Stimulated activated CD4-positive, alpha-beta T cell treated with anti-CD3 and anti-CD28 coated beads, Interleukin-1b, Interleukin-23, amount 100 ng/mL, for 48 hours (primary cell): ENCODE measurements at regions not wholly inside any gene's neighbourhood (a gene's known extent, or its start where the extent isn't known, plus 50 kb on each side); places are given as distances from the start of the nearest gene placed in this dataset.

Experiments used
- DNase-seq: peaks from one replicate; pipeline ENCODE4 v3.0.0-alpha.2; 2020

DNA sequence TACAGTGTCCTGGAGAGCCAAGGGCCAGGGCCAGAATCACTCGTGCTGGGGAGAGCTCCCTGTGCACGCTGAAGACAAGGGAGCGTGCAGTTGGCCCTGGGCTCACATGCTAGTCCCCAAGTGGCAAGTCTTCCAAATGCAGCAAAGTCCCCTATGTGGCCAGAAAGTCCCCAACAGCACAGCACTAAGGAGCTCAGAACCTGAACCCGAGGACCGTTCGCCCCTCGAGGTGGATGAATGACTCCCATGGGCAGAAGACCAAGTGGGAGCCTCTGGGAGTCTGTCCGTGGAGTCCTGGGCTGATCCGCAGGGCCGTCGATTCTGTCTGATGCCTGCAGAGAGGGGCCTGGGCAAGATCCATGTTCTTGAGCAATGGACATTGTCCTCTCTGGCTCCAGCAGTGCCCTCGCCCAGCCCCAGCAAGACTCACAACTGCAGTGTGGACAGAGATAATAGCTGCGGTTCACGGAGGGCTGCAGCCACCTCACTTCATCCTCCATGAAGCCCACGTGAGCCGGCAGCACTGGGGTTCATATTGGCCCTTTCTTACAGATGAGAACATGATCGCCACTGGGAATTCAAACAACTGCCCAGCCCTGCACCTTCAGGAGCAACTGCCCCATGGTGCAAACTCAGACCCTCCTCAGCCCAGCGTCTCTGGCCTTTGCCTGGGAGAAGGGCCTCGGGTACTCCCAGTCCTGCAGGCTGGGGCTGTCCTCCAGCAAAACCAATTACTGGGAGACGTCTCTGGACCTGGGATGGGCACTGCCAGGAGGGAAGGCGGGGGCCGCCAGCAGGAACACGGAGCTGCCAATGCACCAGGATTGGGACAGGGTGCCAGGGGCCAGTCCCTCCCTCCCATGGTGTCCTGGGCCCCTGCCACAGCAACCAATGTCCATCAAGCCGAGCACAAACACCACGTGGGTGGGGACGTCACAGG, 243.7 kb downstream of the NPHP4 start:
- no peak for DNase-seq

DNA sequence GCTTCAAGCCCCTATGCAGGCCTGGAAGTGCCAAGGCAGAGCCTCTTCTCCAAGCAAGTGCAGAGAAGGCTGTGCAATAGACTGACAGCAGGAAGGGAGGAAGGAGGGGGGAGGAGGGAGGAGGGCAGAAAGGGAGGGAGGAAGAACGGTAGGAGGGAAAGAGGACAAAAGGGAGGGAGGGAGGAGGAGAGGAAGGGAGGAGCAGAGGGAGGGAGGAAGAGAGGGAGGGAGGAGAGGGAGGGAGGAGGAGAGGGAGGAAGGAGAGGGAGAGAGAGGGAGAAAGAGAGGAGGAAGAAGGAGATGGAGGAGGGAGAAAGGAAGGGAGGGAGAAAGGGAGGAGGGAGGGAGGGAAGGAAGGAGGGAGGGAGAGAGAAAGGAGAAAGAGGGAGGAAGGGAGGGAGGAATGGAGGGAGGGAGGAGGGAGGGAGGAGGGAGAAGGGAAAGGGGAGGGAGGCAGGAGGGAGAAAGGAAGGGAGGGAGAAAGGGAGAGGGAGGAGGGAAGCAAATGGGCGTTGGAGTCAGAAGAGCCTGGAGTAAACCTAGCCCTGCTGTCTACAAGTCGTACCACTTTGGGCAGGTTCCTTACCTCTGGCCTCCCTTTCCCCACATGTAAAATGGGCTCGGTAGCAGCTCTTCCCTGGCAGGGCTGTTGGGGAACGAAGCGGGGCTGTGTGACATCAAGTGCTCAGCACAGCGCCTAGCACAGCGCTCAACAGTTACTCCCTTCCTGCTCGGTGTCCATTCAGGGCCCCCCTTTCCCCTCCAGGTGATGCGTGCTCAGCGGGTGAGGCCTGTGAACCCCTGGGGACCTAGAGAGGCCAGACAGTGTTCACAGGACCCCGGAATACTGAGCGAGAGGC, 244.6 kb downstream of the NPHP4 start:
- no peak for DNase-seq

DNA sequence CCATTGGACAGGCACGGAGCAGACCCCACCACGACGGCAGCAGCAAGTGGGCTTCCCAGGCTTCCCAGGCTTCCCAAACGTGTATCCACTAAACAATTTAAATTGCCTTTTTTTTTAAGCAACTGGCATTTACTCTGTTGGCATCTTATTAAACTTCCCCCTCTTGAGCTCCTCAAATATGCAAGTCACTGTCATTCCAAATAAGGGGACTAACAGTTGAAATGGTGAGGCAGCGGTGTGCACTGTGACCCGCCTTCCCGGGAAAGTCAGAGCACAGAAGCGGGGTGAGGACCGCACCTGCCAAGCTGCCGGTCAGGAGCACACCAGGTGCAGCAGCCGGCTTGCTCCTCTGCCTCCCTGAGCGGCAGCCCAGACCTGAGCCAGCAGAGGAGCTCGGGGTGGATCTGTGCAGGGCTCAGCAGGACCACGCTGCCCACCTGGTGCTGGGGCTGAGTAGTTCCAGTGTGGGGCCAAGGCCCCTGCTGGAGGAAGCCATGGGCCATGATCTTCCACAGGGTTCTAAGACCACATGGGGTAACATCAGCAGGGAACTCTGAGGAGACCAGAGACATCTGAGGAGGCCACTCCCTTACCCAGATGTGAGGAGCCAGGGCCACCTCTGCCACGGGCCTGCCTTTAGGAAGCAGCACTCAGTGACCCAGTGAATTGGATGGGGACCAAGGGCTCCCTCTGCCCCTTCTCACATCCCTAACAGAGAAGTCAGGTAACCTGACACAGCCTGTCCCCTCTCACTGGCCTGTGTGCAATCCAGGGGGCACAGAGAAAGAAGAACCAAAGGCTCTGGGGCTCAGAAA, 245.4 kb downstream of the NPHP4 start:
- DNase-seq, result no peak

DNA sequence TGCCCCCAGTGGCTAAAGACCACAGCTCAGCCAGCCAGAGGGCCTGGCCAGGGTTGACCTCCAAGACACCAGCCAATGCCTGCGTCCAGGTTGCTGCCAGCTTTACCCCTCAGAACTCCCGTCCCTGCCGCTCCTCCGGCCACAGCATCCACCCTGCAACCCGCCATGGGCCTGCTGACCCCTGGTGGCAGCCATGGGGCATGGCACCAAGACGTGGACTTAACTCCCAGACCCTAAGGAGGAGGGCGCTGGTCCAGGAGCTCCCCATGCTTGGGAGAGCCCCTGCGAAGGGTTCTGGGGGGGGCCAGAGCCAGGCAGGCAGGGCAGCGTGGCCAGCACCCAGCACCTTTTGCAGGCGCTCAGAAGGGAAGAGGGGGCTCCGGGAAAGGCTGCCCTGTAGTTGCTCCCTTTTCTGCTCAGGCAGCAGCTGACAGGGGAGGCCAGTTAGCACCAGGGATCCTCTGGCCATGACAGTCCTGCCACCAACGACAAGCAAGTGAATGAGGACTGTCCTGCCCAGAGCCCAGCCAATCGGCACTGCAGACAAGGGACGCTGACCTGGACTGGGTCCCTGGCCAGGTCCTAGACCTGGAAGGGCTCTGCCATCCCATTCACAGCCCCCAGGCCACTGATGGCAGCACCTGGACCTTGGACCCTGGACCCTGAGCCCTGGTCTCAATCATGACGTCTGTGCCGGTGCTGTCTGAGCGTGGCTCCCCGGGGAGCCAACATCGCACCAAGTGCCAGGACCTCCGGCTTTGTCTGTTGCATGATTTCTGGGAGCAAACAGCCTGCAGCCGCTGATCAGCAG, 246.2 kb downstream of the NPHP4 start:
- peak; percentile 54 for DNase-seq

DNA sequence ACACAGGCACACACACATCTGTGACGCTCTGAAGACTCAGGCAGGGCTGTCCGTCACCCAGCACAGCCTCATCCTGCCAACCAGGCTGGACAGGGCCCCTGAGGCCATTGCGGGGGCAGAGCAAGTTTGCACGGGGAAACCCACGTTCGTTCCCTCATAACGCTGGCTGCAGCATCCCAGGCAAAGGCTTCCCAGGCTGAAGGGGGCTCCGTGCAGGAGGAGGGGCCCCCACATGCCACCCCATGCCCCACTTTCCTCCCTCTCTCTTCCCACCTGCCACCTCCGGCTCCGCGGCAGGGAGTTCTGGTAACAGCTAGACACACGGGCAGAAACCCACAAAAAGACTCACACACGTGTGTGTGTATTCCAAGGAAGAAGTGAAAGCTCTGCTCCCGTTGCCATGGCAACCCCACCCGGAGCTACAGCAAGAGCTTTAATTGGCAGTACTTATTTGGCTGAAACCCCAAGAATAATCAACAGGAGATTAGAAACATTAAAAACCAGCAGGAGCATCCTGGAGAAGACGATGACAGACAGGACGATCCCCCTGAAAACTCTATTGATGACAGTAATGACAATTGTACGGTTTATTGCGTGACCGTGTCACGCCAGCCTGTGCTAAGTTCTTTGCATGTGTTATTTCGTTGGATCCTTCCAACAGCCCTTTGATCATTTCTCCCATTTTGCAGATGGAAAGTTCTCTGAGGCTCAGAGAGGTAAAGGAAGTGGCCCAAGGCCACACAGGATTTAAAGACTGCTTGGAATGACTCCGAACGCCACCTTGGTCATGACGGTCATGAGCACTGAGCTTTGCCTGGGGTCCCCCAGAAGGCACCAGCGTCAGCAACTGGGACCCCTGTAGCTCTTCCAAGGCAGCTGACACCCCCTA, 247.1 kb downstream of the NPHP4 start:
- no peak for DNase-seq

DNA sequence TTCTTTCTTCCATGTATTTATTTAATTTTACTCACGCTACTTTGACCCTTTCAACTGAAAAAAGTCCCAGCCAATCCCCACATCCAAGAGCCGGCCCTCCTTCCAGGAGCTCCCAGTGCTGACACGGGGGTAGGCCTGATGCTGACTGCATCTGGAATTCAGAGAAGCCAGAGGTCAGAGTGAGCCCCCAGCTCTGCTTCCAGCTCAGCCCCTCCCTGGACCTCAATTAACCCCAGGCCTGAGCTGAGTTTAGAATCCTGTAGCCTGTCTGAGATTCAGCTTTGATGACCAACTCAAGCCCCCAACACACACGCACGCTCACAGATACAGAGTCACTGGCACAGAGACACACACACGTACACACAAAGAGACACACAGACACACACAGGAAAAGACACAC, 247.9 kb downstream of the NPHP4 start:
- DNase-seq, result no peak

DNA sequence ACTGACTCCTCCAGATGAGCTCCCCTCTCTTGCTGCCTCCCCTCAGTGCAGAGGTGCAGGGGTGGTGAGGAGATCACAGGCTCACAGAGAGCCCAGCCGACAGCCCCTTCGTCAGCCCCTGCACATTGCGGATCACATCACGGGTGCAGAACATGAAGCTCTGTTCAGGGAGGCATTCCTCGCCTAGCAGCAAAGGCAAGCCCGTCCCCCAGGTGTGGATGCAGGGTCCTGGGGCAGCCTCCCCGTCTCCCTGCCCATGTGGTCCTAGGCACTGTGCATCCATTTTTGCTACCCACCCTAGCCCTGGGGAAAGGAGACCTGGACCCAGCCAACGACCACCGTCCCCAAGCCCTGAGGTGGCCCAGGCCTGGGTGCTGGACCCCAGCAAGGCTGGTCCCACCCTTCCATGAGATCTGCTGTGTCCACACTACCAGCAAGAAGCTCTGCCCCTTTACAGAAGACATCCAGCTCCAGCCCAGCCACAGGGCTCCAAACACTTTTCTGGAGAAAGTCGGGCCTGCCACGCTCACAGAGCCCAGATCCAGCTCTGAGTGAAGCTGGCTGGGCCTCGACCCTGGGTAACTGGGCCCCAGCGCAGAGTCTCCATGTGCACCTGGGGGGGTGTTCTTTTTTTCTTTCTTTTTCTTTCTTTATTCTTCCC, 248.7 kb downstream of the NPHP4 start:
- DNase-seq, result no peak

DNA sequence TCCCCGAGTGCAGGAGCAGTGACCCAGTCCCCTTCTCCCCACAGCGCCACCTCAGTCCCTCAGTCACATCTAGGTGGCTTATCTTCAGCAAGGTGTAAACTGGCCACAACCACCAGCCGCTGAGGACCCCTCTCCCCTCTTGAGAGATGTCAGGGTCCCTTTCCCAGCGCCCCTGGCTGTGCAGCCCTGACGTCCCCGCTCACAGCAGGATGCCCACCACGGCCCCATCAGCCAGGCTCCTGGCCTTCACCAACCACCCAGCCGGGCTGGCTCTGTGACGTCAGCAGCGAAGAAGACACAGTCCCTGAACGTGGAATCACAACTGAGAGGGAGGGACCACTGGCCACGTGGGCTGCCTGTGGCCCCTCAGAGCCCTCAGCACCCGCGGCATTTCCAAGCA, 249.4 kb downstream of the NPHP4 start:
- no peak for DNase-seq

DNA sequence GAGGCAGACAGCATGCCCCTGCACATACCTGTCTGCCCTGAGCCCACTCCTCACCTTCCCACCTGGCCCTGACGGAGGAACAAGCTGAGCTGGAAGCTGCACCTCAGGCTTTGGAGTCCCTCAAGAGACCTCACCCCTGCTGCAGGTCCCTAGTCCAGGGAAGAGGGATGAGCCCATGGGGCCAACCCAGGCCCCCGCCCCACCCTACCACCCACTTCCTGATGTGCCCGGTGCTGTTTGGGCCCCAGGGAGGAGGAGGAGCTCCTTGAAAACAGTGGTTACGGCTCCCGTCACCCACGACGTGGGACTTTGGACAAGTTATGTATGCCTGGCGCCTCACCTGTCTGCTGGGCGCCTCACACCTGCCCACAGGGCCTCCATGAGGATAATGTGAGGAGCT, 250.2 kb downstream of the NPHP4 start:
- DNase-seq, result no peak

DNA sequence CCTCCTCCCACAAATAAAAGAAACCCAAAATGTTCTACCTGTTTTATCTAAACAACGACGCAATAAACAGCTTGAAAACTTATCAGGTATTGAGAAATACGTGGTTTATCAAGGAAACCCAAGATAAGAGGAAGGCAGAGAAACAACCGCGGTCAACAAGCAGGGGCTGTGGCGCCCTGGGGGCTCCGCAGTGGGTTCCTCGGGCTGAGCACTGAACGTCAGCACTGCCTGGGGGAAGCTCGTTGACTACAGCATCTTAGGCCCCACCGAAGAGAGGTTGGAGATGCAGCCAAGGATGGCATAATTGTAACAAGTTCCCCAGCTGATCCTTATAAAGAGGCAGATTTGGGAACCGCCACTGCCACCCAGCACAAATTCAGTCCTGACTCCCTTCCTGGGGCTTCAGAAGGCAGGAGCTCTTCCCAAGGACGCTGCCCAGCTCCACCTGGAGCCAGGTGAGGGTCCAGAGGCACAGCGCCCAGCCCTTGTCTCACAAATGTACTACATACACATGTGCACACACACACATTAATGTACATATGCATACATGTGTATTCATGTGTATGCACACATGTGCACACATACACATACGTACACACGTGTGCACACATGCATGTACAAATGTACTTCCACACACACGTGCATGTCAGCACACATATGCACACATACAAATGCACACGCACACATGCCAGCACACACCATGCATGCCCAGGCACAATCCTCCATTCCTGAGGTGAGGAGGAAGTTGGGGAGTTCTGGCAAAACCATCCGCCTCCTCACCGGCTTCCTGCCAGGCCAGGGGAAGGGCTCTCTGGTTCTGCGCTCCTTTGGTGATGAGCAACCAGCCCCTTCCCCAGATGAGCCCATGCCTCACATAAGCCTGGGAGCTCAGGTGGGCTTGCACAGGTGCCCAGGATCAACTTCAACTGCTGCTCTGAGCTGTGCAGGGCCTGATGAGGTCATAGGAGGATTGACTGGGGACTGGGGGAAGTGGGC, 251.1 kb downstream of the NPHP4 start:
- DNase-seq, result no peak

DNA sequence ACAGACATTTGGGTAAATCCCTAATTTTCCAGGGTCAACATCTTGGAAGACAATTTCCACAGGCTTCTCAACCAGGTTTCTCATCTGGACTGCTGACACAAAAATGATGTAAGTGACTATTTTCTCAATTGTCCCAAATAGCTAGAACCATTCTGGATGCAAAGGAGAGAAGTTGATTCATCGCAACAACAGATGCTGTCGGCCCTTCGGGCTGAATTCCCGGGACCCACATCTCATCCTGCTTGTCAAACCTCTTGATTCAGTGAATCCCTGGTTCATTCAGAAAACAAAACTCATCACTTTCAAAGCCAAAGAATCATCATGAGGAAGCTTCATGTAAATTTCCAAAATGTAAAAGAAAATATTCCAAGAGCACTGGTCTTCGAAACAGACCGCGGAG, 251.8 kb downstream of the NPHP4 start:
- no peak for DNase-seq

DNA sequence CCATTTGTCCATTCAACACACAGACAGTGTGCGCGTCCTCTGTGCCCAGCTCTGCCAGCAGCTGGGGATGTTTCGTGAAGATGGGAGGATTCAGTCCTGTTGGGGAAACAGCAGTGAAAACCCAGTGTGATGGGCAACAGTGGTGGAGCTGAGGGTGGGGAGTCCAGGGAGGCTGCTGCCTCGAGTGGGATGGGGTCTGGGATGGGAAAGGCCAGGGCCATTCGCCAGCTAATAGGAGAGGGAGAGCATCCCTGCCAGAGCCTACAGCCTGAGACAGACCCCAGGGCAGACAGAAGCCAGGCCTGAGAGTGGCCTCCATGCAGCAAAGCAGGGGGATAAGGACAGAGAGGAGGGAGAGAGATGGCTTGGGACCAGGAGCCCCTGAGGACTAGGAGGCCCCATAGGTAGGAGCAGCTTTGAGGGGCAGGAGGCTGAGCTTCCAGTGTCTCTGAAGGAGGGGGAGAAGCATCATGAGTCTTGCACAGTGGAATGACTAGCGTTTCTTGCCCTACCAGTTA, 252.6 kb downstream of the NPHP4 start:
- DNase-seq, result no peak

DNA sequence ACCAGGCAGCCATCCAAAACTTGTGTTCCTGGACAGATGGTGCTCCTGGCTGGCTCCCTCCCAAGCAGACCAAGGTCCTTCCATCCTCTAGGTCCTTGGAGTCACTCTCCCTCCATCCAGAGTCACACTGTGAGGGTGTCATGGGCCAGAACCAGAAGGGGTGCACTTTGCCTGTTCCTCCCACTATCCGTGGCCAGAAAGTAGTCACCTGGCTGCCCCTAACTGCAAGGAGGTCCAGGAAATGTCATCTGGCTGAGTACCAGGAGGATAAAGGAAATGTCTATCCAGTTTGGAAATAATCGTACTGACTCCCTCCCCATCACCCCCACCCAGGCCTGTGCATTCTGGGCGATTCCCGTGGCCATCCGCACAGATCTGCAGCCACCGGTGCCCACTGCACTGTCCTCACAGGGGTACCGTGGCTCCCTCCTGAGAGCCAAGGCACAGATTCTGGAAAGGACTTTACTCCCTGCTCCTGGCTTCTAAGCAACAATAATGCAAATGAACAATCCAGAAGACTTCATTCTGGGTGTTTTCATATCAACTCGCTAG, 253.2 kb downstream of the NPHP4 start:
- DNase-seq, result no peak

DNA sequence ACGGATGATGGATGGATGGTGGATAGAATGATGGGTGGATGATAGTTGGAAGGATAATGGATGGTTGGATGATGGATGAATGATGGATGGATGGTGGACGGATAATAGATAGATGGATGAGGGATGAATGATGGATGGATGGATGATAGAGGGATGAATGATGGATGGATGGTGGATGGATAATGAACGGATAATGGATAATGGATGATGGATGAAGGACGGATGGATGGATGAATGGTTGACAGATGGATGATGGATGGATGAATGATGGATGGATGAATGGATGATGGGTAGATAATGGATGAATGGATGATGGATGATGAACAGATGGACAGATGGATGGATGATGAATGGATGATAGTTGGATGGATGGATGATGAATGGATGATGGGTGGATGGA, 255.1 kb downstream of the NPHP4 start:
- no peak for DNase-seq

DNA sequence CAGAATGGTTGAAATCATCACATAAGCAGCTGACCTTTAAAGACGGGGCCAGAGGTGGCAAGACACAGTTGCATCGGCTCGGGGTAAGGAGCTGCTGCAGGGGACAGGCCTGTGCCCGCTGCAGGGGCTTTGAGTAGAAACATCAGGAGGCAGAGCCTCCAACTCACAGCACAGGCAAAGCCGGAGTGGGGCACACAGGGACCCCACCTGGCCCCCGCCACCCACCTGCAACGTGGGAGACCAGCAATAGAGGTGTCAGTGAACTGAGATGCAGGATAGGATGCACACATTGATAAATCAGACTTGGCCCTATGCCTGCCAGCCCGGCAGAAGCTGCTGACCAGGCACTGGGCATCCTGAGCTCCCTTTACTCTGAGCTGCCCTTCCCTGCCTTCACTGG, 257.2 kb downstream of the NPHP4 start:
- DNase-seq, result no peak

DNA sequence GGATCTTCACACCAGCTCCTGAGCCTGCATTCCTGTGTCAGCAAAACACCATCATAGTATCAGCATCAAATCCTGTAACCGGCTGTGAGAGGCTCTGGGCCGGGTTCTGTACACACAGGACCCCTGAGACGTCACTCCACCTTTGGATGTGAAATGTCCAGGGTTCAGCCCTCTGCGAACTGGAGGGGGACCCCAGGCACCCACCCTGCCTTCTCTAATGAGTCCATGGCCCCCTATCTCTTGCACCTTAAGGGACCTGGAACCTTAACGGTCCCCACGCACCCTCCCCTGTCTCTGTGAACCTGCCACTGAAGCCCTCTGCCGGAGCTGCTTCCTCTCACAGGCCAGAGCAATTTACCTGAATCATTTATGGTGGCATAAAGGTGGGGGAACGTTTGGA, 257.8 kb downstream of the NPHP4 start:
- no peak for DNase-seq

DNA sequence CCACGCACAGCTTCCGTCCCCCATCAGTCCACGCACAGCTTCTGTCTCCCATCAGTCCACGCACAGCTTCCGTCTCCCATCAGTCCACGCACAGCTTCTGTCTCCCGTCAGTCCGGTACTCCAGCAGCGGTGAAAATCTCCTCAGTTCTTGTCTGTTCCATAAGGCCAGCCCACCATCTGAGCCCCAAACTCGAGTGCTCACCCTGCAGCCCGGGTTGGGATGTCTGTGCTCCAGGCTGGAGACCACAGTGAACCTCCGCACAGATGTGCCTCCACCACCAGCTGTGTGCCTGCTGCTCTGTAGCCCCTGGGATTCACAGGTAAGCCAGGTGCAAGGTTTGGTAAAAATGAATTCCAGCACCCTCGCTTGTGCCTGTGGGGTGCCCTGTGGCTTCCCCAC, 258.6 kb downstream of the NPHP4 start:
- DNase-seq, result no peak

DNA sequence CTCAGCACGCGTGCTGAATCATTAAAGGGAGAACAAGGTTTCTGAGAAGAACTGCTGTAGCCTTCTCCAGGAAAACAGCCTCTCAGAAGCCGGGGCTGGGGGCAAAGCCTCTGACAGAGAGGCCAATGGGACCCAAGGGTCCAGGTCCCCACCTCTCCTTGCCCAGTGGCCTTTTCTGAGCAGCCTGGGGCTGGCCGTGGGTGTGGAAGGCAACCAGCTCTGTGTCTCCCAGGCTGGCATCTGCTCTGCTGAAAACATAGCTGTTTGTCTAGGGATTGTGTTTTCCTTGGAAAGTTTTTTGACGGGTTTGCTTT, 261.2 kb downstream of the NPHP4 start:
- DNase-seq, result no peak
